Chondrocyte (in vitro differentiated cells): ENCODE measurements at regions not wholly inside any gene's neighbourhood (a gene's known extent, or its start where the extent isn't known, plus 50 kb on each side); places are given as distances from the start of the nearest gene placed in this dataset.
"Not testable (repeated sequence)": the region's sequence is repeated elsewhere in the genome, so short reads cannot be mapped to it uniquely, and the experiment has no call there.

Source experiments
- DNase-seq: peaks from one replicate; pipeline ENCODE4 v3.0.0; 2021; ENCODE audit warnings: mixed read lengths, low spot score
- H3K27ac Mint-ChIP-seq: one replicate; pipeline ENCODE4 v1.8.0; 2021; ENCODE audit warnings: mild to moderate bottlenecking, moderate library complexity, mixed read lengths; ENCODE audit not compliant: unreplicated experiment
- H3K27me3 Mint-ChIP-seq: 2 replicates; pipeline ENCODE4 v1.8.0; 2021; ENCODE audit warnings: low read depth, mixed read lengths
- H3K36me3 Mint-ChIP-seq: 2 replicates; pipeline ENCODE4 v1.8.0; 2021; ENCODE audit warnings: low read depth, mixed read lengths
- H3K4me1 Mint-ChIP-seq: 2 replicates; pipeline ENCODE4 v1.8.0; 2021; ENCODE audit warnings: low read depth, mild to moderate bottlenecking, mixed read lengths
- H3K4me3 Mint-ChIP-seq: one replicate; pipeline ENCODE4 v1.8.0; 2021; ENCODE audit warnings: mild to moderate bottlenecking, moderate library complexity, mixed read lengths; ENCODE audit not compliant: unreplicated experiment
- H3K9me3 Mint-ChIP-seq: 2 replicates; pipeline ENCODE4 v1.8.0; 2021; ENCODE audit warnings: low read depth, mixed read lengths
- TF ChIP-seq, protein P1 (sequence below): fragments of 200-600 bp; sonication (generic); IDR thresholded peaks from 2 replicates; pipeline ENCODE4 v1.5.0; 2021; ENCODE audit warnings: antibody characterized with exemption, mild to moderate bottlenecking, moderate library complexity

- TF ChIP-seq, protein P1, sequence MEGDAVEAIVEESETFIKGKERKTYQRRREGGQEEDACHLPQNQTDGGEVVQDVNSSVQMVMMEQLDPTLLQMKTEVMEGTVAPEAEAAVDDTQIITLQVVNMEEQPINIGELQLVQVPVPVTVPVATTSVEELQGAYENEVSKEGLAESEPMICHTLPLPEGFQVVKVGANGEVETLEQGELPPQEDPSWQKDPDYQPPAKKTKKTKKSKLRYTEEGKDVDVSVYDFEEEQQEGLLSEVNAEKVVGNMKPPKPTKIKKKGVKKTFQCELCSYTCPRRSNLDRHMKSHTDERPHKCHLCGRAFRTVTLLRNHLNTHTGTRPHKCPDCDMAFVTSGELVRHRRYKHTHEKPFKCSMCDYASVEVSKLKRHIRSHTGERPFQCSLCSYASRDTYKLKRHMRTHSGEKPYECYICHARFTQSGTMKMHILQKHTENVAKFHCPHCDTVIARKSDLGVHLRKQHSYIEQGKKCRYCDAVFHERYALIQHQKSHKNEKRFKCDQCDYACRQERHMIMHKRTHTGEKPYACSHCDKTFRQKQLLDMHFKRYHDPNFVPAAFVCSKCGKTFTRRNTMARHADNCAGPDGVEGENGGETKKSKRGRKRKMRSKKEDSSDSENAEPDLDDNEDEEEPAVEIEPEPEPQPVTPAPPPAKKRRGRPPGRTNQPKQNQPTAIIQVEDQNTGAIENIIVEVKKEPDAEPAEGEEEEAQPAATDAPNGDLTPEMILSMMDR: no peak
- Mint-ChIP-seq H3K4me3 (no peak overlapping the region), H3K9me3 (no peaks in the 10 kb centered on the region), H3K4me1 (peaks cover 12% of the 10 kb centered on the region), H3K27me3 (peaks cover 65% of the 10 kb centered on the region), H3K36me3 (no peaks in the 10 kb centered on the region), H3K27ac (no peak overlapping the region)
- DNase-seq: no peak
These were observed 243.6 kb upstream of the PRSS58 start for GRCh38 chr7:142501434-142501833.

DNA sequence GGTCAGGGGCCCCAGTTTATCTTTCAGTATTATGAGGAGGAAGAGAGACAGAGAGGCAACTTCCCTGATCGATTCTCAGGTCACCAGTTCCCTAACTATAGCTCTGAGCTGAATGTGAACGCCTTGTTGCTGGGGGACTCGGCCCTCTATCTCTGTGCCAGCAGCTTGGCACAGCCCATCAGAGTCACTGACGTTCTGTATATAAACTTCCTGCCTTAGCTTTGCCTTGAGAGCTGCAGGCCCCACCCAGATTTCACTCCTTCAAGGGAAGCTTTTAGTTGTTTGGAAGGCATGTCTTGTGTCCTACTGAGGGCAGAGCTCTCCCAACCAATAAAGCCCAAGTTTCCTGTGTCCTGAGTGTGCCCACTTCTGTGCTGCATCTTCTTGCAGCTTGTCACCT, 242.5 kb upstream of the PRSS58 start:
- no peak for DNase-seq
- Mint-ChIP-seq H3K27me3 (peaks cover 59% of the 10 kb centered on the region), H3K9me3 (no peaks in the 10 kb centered on the region), H3K4me3 (no peak overlapping the region), H3K27ac (no peak overlapping the region), H3K4me1 (peaks cover 18% of the 10 kb centered on the region), H3K36me3 (no peaks in the 10 kb centered on the region)
- TF ChIP-seq, protein P1: no peak

DNA sequence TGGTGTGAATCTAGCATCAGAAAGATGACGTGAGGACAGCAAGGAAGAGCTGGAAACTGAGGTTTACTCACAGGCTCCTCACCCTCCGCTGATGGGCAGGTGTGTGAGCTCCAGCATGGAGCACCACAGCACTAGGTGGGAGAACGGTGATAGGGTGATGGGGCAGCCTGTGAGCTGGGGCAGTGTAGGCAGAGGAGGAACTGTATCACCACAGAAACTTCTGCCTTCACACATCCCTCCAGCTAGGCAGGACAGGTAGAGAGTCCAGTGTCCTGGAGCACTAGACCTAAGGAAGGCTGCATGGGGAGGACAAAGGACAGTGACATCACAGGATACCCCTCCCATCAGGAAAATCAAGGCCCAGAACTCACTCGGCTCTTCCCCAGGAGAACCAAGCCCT, 241.8 kb upstream of the PRSS58 start:
- Mint-ChIP-seq H3K9me3 (no peaks in the 10 kb centered on the region), H3K4me1 (peaks cover 23% of the 10 kb centered on the region), H3K4me3 (no peak overlapping the region), H3K36me3 (no peaks in the 10 kb centered on the region), H3K27me3 (peaks cover 55% of the 10 kb centered on the region), H3K27ac (no peak overlapping the region)
- no peak for DNase-seq
- TF ChIP-seq, protein P1: no peak

GRCh38 chr7:142498364-142498763, 240.5 kb upstream of the PRSS58 start:
- H3K27me3 Mint-ChIP-seq: peaks cover 54% of the 10 kb centered on the region
- TF ChIP-seq, protein P1: no peak
- DNase-seq: no peak
- H3K27ac Mint-ChIP-seq: peak overlapping the region; percentile 20
- no peaks in the 10 kb centered on the region for H3K9me3 Mint-ChIP-seq
- H3K4me3 Mint-ChIP-seq: no peak overlapping the region
- H3K4me1 Mint-ChIP-seq: peaks cover 23% of the 10 kb centered on the region
- no peaks in the 10 kb centered on the region for H3K36me3 Mint-ChIP-seq

GRCh38 chr7:142496545-142496991, 238.7 kb upstream of the PRSS58 start:
- TF ChIP-seq, protein P1: peak; percentile 91
- peaks cover 23% of the 10 kb centered on the region for H3K4me1 Mint-ChIP-seq
- no peaks in the 10 kb centered on the region for H3K9me3 Mint-ChIP-seq
- H3K27ac Mint-ChIP-seq: no peak overlapping the region
- H3K4me3 Mint-ChIP-seq: no peak overlapping the region
- no peak for DNase-seq
- no peaks in the 10 kb centered on the region for H3K36me3 Mint-ChIP-seq
- H3K27me3 Mint-ChIP-seq: peaks cover 51% of the 10 kb centered on the region

- H3K4me3 Mint-ChIP-seq: not testable (repeated sequence)
These were observed 238.0 kb upstream of the PRSS58 start for GRCh38 chr7:142495879-142496278.

DNA sequence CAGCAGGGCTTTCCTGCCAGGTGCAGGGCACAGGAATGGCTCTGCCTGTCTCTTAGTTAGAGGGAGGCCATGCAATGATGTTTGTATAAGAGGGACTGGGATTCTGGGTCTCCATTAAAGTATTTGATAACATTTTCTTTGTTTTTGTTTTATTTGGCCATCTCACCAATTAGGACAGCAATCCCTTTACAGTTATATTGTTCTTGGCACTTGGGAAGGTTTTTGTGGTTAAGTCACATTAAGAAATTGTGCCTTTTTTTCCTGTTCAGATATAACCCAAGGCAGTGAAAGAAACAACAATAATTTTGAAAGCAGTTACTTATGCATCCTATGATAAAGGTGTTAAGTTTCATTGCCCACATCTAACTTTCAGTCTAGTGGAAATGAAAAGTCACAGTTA, 237.4 kb upstream of the PRSS58 start:
- H3K27ac Mint-ChIP-seq, H3K9me3 Mint-ChIP-seq, DNase-seq, H3K4me3 Mint-ChIP-seq, H3K36me3 Mint-ChIP-seq: not testable (repeated sequence)
- peaks cover 53% of the 10 kb centered on the region for H3K27me3 Mint-ChIP-seq
- peaks cover 23% of the 10 kb centered on the region for H3K4me1 Mint-ChIP-seq

More at GRCh38 chr7:142495879-142496278, 238.0 kb upstream of the PRSS58 start:
- DNase-seq, H3K9me3 Mint-ChIP-seq, H3K36me3 Mint-ChIP-seq, H3K27ac Mint-ChIP-seq: not testable (repeated sequence)
- H3K4me1 Mint-ChIP-seq: peaks cover 23% of the 10 kb centered on the region
- peaks cover 52% of the 10 kb centered on the region for H3K27me3 Mint-ChIP-seq
